ENCODE measurements at regions not wholly inside any gene's neighbourhood (a gene's known extent, or its start where the extent isn't known, plus 50 kb on each side); places are given as distances from the start of the nearest gene placed in this dataset.

- no peak for DNase-seq (ENCODE audit: low read depth in 1 of 2, low spot score in 1 of 2)
- Histone ChIP-seq H3K4me1 (ENCODE audit: low read depth) (no peaks in the 10 kb centered on the region), H3K27ac (no peak overlapping the region)
Observed at GRCh38 chr9:1222511-1222910, 172.4 kb downstream of the DMRT2 start.

GRCh38 chr9:1231998-1232919 lies 182.1 kb downstream of the DMRT2 start:
- Histone ChIP-seq H3K27ac (no peak overlapping the region), H3K9me3 (ENCODE audit: low read depth) (no peaks in the 10 kb centered on the region), H3K27me3 (no peaks in the 10 kb centered on the region), H3K36me3 (no peaks in the 10 kb centered on the region), H3K4me1 (ENCODE audit: low read depth) (no peaks in the 10 kb centered on the region), H3K4me3 (no peak overlapping the region)
- peak in 1 of 2 donors; percentile 91 for DNase-seq (ENCODE audit: low read depth in 1 of 2, low spot score in 1 of 2)
- TF ChIP-seq CTCF (IDR thresholded peaks at IDR 0.05; ENCODE audit: low read depth, low read length) = no peak

More at GRCh38 chr9:1222511-1222910, 172.4 kb downstream of the DMRT2 start:
- no peaks in the 10 kb centered on the region for H3K36me3 ChIP-seq
- no peak for TF ChIP-seq CTCF (IDR thresholded peaks at IDR 0.05; ENCODE audit: low read depth, low read length)
- H3K9me3 ChIP-seq (ENCODE audit: low read depth) = no peaks in the 10 kb centered on the region
- no peak overlapping the region for H3K4me3 ChIP-seq
- no peaks in the 10 kb centered on the region for H3K27me3 ChIP-seq

GRCh38 chr9:1233568-1233967 lies 183.4 kb downstream of the DMRT2 start:
- peak in 1 of 2 donors; percentile 67 for DNase-seq (ENCODE audit: low read depth in 1 of 2, low spot score in 1 of 2)
- no peak for TF ChIP-seq CTCF (IDR thresholded peaks at IDR 0.05; ENCODE audit: low read depth, low read length)

GRCh38 chr9:1235650-1236049 lies 185.5 kb downstream of the DMRT2 start:
- Histone ChIP-seq H3K9me3 (ENCODE audit: low read depth) (no peaks in the 10 kb centered on the region), H3K4me3 (no peak overlapping the region), H3K27ac (no peak overlapping the region), H3K36me3 (no peaks in the 10 kb centered on the region), H3K27me3 (no peaks in the 10 kb centered on the region), H3K4me1 (ENCODE audit: low read depth) (no peaks in the 10 kb centered on the region)
- DNase-seq (ENCODE audit: low read depth in 1 of 2, low spot score in 1 of 2) = no peak
- no peak for TF ChIP-seq CTCF (IDR thresholded peaks at IDR 0.05; ENCODE audit: low read depth, low read length)

More at GRCh38 chr9:1233568-1233967, 183.4 kb downstream of the DMRT2 start:
- no peaks in the 10 kb centered on the region for H3K9me3 ChIP-seq (ENCODE audit: low read depth)
- no peak overlapping the region for H3K27ac ChIP-seq
- H3K27me3 ChIP-seq = no peaks in the 10 kb centered on the region
- H3K4me3 ChIP-seq = no peak overlapping the region
- no peaks in the 10 kb centered on the region for H3K36me3 ChIP-seq
- no peaks in the 10 kb centered on the region for H3K4me1 ChIP-seq (ENCODE audit: low read depth)

GRCh38 chr9:1236061-1236460 lies 185.9 kb downstream of the DMRT2 start:
- Histone ChIP-seq H3K9me3 (ENCODE audit: low read depth) (no peaks in the 10 kb centered on the region), H3K4me1 (ENCODE audit: low read depth) (no peaks in the 10 kb centered on the region), H3K27ac (no peak overlapping the region), H3K27me3 (no peaks in the 10 kb centered on the region), H3K4me3 (no peak overlapping the region), H3K36me3 (no peaks in the 10 kb centered on the region)
- TF ChIP-seq CTCF (IDR thresholded peaks at IDR 0.05; ENCODE audit: low read depth, low read length) = no peak
- peak in 1 of 2 donors; percentile 7 for DNase-seq (ENCODE audit: low read depth in 1 of 2, low spot score in 1 of 2)
